HEK293 (cell line): ENCODE measurements at regions not wholly inside any gene's neighbourhood (a gene's known extent, or its start where the extent isn't known, plus 50 kb on each side); places are given as distances from the start of the nearest gene placed in this dataset.

ENCODE experiments used
- YY2 ChIP-seq: fragments of 450-650 bp; formaldehyde crosslinking; IDR thresholded peaks from 2 replicates; pipeline ENCODE4 v1.5.1; 2016; ENCODE audit warnings: missing biosample characterization, missing genetic modification characterization
- ZNF530 ChIP-seq: fragments of 450-650 bp; formaldehyde crosslinking; IDR thresholded peaks from 2 replicates; pipeline ENCODE4 v1.5.1; 2016; ENCODE audit warnings: low read depth, missing biosample characterization, missing genetic modification characterization
- TF ChIP-seq, protein P1 (sequence below): sonication (generic); formaldehyde crosslinking; IDR thresholded peaks from 2 replicates; pipeline ENCODE4 v1.8.1; 2022; ENCODE audit warnings: mild to moderate bottlenecking, moderate library complexity, missing genetic modification reagents
- TF ChIP-seq, protein P2 (sequence below): fragments of 450-650 bp; formaldehyde crosslinking; IDR thresholded peaks from 2 replicates; pipeline ENCODE4 v1.5.1; 2016; ENCODE audit warnings: missing biosample characterization, missing genetic modification characterization

DNA sequence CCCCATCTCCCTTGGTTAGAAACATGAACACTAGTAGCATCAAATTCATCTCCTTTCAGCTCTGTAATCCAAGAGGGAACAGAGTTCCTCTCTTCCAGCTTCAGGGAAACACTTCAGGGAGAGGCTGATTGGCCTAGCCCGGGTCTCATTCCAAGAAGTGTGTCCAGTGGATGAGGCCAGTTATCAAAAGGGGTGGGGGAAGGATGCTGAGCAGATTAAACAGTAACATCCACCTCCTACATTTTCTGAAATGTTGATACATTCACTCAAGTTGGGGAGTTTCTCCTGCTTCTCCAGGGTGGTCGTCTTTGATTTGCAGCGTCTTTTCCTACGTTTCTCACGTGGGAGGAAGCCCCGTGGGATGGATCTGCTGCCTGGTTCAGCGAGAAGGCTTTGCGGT lies 62.9 kb upstream of the WSB1 start:
- TF ChIP-seq YY2 (tag by site-specific recombination), result no peak
- TF ChIP-seq, protein P1, sequence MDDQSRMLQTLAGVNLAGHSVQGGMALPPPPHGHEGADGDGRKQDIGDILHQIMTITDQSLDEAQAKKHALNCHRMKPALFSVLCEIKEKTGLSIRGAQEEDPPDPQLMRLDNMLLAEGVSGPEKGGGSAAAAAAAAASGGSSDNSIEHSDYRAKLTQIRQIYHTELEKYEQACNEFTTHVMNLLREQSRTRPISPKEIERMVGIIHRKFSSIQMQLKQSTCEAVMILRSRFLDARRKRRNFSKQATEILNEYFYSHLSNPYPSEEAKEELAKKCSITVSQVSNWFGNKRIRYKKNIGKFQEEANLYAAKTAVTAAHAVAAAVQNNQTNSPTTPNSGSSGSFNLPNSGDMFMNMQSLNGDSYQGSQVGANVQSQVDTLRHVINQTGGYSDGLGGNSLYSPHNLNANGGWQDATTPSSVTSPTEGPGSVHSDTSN, result no peak
- no peak for TF ChIP-seq ZNF530
- TF ChIP-seq, protein P2, sequence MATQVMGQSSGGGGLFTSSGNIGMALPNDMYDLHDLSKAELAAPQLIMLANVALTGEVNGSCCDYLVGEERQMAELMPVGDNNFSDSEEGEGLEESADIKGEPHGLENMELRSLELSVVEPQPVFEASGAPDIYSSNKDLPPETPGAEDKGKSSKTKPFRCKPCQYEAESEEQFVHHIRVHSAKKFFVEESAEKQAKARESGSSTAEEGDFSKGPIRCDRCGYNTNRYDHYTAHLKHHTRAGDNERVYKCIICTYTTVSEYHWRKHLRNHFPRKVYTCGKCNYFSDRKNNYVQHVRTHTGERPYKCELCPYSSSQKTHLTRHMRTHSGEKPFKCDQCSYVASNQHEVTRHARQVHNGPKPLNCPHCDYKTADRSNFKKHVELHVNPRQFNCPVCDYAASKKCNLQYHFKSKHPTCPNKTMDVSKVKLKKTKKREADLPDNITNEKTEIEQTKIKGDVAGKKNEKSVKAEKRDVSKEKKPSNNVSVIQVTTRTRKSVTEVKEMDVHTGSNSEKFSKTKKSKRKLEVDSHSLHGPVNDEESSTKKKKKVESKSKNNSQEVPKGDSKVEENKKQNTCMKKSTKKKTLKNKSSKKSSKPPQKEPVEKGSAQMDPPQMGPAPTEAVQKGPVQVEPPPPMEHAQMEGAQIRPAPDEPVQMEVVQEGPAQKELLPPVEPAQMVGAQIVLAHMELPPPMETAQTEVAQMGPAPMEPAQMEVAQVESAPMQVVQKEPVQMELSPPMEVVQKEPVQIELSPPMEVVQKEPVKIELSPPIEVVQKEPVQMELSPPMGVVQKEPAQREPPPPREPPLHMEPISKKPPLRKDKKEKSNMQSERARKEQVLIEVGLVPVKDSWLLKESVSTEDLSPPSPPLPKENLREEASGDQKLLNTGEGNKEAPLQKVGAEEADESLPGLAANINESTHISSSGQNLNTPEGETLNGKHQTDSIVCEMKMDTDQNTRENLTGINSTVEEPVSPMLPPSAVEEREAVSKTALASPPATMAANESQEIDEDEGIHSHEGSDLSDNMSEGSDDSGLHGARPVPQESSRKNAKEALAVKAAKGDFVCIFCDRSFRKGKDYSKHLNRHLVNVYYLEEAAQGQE (tag by site-specific recombination), result no peak
